RKO (cell line): ENCODE measurements at regions not wholly inside any gene's neighbourhood (a gene's known extent, or its start where the extent isn't known, plus 50 kb on each side); places are given as distances from the start of the nearest gene placed in this dataset.

Experiments
- DNase-seq: peaks from one replicate; pipeline ENCODE4 v3.0.0-alpha.2; 2016; ENCODE audit warnings: low spot score

DNA sequence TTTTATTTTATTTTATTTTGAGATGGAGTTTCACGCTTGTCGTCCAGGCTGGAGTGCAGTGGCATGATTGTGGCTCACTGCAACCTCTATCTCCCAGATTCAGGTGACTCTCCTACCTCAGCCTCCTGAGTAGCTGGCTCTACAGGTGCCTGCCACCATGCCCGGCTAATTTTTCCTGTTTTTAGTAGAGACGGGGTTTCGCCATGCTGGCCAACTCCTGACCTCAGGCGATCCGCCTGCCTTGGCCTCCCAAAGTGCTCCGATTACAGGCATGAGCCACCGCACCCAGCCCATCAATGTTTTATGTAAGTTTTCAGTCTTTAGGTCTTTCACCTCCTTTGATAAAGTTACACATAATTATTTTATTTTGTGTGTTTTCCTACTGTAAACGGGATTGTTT is 154.6 kb downstream of the COPRS start:
- no peak for DNase-seq

DNA sequence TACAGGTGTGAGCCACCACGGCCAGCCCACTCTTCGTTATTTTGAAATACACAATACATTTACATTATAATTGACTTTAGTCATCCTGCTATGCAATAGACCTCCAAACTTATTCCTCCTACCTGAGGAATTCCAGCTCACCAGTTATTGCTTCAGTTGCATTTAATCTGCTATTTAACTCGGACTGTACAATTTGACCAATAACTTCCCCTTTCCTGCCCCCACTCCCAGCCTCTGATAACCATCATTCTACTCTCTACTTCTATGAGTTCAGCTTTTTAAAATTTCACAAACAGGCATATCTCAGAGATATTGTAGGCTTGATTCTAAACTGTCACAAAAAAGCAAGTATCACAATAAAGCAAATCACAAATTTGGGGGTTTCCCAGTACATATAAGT is 157.0 kb downstream of the COPRS start:
- DNase-seq: no peak

DNA sequence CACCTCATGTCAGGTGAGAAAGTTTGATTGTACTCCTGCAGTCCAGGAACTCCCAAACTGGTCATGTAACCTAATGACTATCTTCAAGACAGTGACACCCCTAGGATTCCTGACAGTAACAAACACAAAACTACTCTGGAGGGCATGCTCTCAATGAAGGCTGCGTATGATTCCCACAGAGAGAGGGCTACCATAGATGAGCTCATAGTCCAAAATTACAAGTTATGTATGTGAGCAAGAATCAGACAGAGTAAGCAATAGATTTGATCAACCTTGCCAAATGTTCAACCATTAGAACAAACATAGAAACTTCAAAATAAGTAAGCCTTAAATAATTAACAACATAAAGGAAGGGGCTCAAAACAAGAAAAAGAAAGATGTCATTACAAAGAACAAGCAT is 158.1 kb downstream of the COPRS start:
- no peak for DNase-seq

DNA sequence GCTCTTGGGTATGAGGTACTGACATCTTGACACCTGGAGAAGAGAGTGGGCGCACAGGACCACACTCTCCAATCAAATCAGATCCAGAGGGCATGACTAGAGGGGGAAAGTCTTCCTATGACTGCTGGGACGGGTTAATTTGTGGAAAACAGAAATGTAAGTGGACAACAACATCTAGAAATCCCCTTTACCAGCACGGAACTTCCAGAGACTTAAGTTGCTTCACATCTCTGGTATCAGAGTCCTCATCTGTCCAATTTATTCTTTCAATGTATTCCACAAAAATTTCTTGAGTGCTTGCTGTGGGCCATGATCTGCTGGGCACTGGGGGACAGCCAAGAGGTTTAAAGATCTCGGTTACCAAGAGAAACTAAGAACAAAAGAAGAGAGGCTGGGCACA is 159.2 kb downstream of the COPRS start:
- DNase-seq: no peak

DNA sequence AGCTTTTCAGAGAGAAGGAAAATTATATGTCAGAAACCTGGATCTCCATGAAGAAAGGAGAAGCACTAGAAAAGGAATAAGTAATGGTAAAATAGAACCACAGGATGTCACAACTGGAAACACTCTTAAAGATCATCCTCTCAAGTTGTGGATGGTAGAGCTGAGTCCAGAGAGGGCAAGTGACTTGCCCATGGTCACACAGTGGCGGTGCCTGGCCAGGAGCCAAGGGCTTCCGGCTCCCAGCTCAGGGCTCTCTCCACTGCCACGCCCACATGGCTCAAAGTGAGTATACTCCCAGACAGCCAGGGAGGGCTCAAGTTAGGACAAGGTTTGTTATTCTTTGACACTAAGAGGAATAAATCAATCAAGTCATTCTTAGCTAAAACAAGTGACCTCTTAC is 159.8 kb downstream of the COPRS start:
- peak; percentile 19 for DNase-seq

DNA sequence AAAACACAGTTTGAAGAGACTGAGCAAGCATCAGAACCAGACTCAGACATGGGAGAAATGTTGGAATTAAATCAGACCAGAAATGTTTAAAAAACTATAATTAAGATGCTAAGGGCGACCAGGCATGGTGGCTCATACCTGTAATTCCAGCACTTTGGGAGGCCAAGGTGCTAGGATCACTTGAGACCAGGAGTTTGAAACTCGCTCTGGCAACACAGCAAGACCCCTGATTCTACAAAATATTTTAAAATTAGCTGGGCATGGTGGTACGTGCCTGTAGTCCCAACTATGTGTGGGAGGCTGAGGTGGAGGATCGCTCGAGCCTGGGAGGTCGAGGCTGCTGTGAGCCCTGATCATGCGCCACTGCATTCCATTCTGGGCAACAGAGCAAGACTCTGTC is 160.3 kb downstream of the COPRS start:
- no peak for DNase-seq

DNA sequence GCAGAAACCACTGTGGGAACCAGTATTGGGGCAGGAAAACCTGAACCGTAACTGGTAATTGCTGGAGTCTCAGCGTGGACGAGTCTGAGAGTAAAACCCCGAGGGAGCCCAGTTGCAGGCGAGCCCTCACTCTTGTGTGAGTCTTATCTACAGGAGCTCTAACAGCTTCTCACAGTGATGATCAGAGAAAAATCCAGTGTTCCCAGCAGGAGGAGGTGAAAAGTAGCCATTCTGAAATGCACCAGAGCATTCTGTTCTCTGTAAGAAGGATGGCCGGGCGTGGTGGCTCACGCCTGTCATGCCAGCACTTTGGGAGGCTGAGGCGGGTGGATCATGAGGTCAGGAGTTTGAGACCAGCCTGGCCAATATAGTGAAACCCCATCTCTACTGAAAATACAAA is 161.2 kb downstream of the COPRS start:
- no peak for DNase-seq

DNA sequence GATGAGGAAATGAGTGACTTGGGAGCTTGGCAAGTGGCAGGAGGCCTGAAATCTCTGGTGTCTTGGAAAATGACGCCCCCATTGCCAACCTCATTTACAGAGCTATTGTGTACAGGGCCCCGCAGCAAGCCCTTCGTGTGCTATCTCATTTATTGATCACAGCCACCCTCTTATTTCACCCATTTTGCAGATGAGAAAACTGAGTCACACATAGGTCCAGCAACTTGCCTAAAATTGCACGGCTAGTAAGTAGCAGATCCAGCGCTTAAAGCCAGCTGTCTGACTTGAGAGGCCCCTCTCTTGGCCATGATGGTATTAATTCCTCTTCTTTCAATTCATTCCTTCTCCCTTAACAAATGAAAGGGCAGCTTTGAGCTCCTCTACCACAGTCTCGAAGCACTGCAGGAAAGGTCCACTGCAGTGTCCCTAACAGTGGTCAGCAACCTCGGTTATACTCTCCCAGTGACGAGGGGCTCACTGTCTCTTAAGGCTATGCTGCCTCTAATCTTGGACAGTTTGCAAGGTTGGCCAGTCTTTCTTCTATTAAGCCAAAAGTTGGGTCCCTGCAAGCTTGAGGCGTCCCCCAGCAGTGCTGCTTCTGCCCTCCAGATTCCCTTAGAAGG is 162.2 kb downstream of the COPRS start:
- DNase-seq: no peak

DNA sequence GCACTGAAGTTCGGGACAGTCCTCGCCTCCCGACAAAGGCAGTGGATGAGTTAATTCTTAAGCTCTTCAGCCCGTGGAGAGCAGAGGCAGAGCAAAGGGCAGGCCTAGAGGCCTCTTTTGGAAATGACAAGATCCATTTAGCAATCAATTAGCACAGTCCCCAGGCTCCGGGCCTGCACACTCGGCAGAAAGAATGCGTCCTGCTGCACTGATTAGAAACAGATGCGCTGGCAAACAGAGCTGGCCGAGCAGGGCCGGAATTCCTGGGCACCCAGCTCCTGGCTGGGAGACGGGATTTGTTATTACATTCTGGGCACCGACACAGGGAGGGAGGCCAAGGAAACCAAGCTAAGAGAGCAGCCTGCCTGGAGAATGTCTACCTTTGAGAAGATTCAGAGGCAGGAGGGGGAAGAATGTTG is 162.9 kb downstream of the COPRS start:
- DNase-seq: no peak

DNA sequence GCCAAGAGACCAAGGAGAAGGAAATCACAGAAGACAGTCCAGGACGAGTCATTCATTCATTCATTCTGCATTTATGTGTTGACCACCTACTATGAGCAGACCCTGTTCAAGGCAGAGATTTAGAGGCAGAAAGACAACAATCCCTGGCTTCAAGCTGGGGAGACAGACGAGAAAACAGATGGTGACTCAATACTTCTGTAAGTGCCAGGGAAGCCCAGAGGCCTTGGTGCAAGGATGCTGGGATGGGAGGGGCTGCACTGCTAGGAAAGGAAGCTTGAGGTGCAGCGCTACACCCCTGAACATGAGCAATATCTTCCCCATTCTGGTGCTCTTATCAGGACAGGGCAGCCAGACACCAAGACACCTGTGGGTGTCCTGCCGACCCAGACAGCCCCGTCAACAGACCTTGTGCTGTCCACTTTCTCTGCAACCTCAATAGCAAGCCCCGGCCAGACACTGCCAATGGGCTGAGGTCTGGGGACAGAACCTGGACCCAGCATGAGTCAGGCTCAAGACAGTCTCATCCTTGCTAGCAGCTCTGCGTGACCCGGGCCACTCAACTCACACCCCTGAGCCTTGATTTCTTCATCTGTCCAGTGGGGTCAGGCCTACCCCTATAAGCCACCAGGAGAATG is 163.5 kb downstream of the COPRS start:
- DNase-seq: no peak

DNA sequence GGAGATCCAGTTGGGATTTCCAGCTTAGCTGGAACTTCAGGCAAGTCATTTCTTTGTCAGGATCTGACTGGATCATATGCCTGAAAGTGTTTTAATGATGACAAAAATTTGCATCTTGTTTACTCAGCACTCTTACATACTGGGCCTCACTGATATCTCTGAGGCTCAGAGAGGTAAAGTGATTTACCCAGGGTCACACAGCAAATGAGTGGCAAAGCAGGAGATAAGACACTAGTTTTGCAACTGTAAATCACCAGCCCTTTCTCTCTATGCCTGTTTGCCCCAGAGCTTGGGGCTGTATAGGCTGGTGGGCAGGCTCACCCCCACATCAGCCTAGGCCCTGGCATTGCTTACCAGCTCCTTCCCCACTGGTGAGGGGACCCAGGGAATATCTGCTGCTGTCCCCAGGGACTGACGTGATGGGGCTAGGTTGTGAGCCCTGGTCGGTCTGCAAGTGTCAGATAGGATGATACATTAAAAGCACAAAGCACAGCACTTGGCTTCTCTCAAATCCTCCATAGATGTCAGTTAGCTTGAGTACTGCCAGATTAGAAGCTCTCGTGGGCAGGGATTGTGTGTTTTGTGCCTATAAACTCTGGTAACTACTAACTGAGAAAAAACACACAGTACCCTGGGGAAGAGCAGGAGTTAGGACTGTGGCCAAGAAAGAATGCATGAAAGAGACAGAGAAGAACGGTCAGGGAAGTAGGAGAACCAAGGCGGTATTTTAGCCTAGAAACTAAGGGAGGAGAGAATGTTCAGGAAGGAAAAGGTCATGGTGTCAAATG is 165.4 kb downstream of the COPRS start:
- no peak for DNase-seq

DNA sequence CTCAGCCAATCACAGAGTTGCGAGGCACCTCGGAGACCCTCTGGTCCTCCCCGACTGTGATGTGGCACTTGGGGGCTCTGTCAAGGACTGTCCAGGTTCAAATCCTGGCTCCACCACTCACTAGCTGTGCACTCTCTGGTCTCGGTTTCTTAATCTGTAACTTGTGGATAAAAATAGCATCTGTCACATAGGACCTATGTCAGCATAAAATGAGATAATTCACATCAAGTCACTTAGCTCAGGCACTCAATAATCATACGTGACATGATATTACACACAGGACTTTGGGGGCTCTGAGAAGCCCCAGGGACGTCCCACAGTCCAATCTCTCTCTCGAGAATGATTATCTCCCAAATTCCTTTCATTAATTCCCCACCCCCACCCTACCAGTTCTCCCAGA is 166.4 kb downstream of the COPRS start:
- DNase-seq: no peak

DNA sequence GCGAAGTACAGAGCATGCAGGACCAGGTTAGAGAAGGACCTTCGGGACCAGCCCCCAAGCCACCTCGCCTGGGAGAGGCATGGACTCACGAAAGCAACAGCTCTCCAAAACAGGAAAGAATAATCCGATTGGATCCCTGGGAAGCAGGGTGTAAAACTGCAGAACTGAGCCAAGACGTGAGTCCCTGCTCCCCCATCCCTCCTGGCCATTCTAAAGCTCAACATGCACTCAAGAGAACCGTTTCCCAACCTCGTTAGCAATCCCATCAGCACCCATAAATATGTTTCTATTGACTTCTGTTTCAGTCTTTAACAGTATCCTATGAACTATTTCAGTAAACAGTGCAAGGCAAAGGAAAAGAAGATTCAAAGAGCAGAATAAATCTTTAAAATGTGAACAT is 167.0 kb downstream of the COPRS start:
- no peak for DNase-seq

DNA sequence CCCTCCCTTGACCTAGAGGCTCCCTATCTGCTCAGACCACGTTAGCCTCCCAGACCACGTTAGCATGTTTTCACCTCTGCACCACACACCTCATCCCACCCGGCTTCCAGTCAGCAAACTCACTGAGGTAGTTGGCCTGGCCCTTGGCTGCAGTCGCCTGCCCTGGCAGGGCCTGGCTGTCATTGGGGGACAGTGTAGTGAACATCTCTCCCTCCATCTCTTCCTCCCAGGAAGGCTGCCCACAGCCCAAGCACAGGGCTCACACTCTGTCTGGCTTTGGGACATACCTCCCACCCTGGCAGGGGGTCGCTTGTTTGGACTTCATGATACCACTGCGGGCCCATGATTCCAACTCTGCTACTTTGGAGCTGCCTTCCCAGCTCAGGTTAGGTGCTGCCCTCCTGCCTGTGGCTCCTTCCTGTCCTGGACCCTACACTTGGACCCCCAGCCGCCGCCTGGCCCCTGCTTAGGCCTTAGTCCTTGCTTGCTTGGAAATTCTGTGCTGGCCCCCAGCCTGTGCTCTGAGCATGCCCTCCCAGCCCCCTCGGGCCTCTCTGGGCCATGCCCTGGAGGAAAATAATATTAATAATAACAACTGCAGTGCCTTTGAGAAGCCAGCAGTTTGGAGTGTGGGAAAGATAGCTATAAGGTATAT is 167.7 kb downstream of the COPRS start:
- DNase-seq: no peak

DNA sequence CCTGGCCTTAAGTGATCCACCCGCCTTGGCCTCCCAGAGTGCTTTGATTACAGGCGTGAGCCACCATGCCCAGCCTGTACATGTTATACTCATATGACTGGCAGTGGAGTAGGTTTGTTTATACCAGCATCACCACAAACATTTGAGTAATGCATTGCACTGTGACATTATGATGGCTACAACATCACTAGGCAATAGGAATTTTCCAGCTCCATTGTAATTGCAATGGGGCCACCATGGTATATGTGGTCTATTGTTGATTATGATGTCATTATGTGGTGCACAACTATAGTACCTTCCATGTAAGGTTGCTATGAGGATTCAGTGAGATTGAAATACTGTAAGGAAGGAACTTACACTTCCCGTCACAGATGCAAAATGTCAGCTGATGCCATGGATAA is 168.9 kb downstream of the COPRS start:
- DNase-seq: no peak

DNA sequence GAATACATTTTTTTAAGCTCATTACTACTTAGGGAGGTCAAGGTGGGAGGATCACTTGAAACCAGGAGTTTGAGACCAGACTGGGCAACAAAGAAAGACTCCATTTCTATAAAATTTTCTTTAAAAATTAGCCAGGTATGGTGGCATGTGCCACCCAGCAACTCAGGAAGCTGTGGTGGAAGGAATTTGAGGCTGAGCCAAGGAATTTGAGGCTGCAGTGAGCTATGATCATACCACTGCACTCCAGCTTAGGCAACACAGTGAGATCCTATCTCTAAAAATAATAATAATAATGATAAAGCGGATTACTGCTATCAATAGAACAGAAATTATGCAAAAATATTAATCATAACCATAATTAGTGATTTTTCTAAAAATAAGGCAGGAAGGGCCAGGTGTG is 170.3 kb downstream of the COPRS start:
- no peak for DNase-seq

DNA sequence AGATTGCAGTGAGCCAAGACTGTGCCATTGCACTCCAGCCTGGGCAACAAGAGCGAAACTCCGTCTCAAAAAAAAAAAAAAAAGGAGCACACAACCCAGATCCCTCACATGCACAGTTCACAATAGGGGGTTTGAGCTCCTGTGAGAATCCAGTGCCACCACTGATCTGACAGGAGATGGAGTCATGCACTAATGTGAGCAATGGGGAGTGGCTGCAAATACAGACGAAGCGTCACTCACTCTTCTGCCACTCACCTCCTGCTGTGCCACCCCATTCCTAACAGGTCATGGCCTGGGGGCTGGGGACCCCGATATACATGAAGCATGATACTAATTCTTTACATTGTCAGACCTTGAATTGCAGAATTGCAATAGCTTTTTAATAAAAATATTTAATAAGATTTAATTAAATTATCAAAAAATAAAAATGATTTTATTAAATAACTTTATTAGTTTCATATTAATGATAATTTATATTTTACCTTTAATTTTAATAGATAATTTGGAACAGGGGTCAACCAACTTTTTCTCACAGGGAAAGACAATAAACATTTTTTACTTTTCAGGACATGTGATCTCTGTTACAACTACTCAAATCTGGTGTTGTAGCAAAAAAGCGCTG is 171.4 kb downstream of the COPRS start:
- peak; percentile 20 for DNase-seq

DNA sequence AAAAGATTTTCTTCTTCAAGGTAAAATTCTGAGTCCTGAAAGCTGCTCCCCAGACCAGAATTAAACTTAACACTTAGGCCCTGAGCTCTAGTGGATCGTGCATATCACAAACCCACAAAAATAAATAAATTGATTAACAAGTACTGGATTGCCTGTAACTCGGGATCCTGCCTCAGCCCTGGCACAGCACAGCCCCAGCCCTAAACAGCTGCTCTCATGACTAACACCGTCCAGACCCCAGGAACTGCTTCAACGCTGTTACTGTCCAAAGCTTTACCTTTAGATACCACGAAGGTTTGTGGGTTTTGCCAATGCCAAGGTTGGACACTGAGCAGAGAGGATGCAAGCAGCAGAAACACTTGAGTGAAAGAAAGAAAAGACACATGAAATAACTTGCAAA is 172.5 kb downstream of the COPRS start:
- DNase-seq: no peak

DNA sequence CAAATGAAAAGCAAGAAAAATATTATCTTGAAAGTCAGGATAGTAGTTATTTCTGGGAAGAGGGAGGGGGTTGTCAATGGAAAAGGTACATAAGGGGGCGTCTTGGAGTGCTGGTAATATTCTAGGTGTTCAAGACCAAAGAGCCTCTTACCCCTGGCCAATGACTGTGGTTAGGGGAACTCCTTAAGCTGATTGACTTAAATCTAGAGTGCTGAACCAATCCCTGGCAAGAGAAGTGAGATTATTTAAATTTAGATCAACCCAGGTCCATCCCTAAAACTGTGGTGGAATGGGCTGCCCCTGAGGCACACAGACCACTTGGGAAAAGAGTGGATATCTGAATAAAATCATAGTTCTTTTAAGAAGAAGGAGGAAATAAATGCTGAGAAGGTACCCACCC is 174.1 kb downstream of the COPRS start:
- no peak for DNase-seq

DNA sequence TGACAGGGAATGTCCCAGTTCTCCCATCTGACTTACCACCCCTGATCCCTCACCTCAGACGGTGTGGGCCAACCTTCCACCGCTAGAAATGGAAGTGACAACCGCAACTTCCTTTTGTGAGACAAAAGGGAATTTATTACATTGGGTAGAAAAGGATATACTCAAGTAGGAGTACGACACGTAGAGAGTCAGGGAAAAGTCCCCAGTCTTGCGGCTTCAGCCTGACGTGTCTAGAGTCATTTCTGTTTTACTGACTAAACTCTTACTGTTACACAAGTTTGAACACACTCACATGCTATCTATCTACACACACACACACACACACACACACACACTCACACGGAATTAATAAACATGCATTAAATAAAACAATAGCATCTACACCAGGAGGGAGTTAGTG is 178.9 kb downstream of the COPRS start:
- DNase-seq: no peak

DNA sequence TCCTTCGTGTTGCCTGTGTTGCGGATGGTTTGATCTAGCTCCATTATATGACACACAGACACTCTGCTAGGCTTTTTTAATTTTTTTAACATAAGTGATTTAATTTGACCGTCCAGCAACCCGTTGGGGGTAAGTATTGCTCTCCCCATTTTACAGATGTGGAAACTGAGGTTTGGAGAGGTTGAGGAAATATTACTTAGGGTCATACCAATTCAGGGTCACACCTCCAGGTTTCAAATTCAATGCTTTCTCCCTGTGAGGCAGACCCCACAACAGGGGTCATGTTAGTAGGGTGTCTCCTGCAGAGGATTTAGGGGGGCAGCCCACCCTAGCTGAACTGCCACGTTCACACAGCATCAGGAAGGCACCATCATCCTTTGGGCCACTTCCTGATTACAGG is 179.4 kb downstream of the COPRS start:
- no peak for DNase-seq

DNA sequence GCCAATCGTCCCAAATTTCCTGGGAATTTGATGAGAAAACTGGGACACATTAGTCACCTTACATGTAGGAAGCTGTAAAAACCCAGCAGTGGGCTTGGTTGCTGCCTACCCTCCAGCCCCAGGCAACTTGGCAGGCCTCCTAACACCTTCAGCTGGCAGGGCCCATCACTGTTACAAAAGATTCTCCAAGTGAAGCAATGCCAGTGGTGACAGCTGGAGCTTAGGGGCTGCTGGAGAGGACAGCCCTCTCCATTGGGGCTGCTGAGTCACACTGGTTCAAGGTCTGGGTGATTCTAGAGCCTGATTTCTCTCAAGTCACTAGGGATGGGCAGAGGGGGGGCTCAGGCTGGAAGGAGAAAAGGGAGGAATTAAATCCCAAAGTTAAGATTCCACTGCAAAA is 180.6 kb downstream of the COPRS start:
- no peak for DNase-seq

DNA sequence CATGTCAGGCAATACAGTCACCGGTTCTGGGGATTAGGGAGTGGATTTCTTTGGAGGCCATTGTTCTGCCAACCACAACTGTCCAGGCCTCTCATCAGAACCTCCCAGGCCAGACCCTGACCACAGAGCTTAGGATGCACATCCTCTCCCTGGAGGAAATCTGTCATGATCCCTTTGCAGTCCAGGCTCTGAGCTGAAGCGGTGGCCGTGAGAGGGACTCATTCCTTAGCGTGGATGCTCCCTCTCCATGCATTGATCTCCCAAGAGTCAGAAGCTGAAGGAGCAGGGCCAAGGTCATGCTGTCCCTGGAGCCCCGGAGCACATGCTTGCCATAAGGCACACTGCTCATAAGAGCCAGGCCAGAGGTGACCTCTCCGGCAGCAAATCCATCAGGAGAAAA is 181.4 kb downstream of the COPRS start:
- no peak for DNase-seq
